ENCODE measurements at regions not wholly inside any gene's neighbourhood (a gene's known extent, or its start where the extent isn't known, plus 50 kb on each side); places are given as distances from the start of the nearest gene placed in this dataset.

- no peak for DNase-seq
Observed at GRCh38 chr5:167503926-167504720, 787.3 kb upstream of the WWC1 start.

DNA sequence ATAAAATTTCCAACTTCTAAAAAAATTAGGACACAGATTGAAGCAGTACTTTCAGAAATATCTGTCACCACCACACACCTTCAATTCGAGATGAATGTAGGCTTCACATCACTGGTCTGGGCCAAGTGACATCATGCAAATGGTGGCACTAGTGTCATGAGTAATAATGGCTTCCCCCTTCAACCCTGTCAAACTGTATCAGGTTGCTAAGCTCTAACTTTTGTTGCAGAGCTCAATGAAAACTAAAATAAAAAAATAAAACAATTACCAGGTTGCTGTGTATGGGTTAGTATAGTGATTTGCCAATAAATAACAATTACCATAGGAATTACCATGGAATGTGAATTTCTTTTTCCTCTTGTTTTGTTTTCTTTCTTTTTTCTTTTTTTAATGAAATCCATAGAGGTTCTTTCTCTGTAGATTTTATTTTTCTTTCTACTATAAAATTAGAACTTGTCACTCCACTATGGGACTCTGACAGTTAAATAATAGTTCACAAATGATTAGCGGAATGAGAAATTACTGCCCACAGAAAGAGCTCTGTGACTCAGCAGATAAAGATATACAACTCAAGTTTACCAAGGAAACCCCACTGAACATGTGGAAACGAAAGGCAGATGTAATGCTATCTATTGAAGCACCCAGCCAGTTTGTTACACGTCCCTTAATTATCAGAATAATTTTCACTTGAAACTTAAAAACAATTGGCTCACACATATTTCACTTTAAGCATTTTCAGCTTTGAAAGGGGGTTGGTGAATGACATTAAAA is 783.8 kb upstream of the WWC1 start:
- DNase-seq: no peak

- no peak for DNase-seq
Observed at GRCh38 chr5:167509076-167509475, 782.4 kb upstream of the WWC1 start.

DNA sequence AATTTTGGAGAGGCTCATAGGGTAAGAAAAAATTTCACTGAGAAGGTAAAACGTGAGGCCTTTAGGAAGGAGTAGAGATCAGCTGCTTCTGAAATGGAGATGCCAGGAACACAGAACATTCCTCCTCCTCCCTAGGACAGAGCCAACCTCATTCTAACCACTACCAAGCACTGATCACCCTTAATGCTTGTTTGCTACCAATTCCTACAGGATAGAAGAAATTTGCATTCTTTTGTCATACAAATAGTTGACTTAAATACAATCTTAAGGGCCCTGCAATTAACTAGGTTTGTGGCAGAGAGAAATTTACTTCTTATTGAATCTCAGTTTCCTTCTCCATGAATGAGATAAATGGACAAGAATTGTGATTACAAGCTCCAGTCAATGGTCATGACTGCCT is 780.2 kb upstream of the WWC1 start:
- DNase-seq: no peak

- DNase-seq: no peak
Observed at GRCh38 chr5:167512111-167512510, 779.3 kb upstream of the WWC1 start.

DNA sequence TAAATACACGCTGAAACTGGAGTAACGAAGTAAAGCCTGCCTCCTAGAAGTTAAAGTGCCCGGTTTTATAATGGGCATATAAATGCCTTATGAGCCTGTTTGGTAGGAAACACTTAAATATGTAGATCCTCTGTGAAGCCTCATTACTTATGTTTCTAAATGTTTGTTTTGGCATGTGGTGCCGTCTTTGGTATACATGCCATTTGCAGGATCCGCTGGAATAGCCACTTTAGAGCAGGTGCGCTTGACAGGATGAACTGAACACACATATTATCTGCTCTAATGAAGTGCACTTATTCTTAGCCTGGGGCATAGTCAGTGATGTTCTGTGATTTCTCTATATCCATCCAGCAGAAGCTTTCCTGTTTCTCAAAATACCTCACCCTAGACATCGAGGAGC is 778.1 kb upstream of the WWC1 start:
- peak; percentile 91 to 98 for DNase-seq

DNA sequence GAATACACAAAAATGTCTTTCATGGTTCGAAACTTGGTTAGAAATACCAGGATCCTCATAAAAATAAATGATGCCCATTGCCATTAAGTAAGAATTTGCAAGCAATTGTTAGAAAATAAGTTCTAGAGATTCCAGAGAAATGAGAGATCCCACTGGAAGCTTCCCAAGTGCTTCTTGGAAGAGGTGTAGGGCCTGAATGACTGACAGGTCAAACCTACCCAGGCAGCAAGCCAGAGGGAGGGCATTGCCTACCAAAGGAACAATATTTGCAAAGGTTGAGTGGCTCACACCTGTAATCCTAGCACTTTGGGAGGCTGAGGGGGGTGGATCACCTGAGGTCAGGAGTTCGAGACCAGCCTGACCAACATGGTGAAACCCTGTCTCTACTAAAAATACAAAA is 777.0 kb upstream of the WWC1 start:
- DNase-seq: no peak

DNA sequence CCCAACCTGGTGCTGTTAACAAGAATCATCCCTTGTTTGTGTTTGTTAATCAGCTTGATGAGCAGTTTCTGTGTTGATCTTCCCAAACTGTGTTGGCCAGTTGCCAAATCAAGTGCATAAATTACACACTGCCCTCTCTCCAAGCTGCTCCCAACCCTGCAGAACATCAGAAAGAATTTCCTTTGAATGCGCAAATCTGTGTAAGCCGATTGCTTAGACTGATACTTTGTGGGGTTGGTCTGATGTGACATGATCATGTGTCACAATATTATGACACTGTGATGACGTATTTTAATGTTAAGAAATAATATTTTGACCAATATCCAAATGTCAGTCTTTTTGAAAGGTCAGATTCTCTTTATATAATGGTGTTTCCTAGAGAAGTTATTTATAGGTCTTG is 766.4 kb upstream of the WWC1 start:
- DNase-seq: peak in 1 of 2 experiments; percentile 38

- DNase-seq: no peak
Observed at GRCh38 chr5:167528651-167529050, 762.8 kb upstream of the WWC1 start.

- no peak for DNase-seq
Observed at GRCh38 chr5:167530548-167530947, 760.9 kb upstream of the WWC1 start.

DNA sequence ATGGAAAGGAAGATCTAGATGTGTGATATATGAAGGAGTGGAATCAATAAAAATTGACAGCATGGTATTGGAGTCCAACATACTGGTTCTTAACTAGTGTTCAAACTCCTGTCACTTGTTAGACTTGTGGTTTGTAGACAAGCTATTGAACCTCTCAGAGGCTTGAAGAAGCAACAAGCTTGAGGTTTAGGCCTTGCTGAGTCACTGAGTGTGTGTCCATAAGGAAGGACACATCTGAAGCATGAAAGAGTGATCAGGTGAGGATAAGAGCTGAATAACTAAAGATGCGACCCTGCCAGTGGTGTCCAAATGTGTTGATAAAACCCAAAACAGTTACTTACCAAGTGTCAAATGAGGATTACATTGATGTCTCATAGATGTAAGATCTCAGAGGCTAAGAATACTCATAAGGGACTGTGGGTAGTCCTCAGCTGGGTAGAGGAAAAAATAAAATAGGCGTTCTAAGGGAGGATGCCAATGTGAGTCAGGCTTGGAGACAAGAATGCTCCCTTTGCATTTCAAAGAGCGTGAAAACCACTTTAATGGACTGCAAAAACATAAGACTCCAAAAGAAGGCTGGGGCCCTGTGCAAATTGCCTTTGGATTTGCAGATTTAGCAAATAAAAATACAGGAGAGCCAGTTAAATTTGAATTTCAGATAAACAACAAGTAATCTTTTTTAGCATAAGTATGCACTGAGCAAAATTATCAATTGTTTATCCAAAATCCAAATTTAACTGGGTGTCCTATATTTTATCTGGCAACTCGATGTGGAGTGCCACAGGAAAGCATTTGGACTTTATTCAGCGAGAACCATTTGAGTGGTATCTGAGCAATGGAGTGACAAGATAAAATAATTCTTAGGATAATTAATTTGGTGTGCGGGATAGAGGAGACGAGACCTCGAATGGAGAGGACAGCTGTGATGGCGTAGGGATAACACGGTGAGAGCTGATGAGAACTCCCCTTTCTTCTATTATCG is 757.3 kb upstream of the WWC1 start:
- DNase-seq: no peak

- no peak for DNase-seq
Observed at GRCh38 chr5:167539747-167540146, 751.7 kb upstream of the WWC1 start.

DNA sequence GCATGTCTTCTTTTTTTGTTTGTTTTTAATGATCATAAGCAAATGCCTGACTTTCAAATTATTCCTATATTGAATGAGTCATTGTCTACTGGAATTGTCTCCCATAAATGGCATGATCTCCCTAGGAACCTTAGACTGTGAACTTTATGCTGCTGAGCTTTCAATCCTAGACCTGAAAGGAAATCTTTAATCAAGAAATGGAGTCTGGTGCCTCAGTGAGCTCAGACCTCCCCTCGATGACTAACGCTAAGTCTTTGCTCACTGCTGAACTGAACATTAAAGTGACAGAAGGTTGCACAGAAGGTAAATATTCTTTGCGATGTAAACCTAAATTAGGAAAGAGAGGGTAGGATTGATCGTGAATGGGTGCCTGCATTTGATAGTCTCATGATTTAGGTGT is 745.2 kb upstream of the WWC1 start:
- DNase-seq: no peak

- no peak for DNase-seq
Observed at GRCh38 chr5:167552356-167552755, 739.1 kb upstream of the WWC1 start.

DNA sequence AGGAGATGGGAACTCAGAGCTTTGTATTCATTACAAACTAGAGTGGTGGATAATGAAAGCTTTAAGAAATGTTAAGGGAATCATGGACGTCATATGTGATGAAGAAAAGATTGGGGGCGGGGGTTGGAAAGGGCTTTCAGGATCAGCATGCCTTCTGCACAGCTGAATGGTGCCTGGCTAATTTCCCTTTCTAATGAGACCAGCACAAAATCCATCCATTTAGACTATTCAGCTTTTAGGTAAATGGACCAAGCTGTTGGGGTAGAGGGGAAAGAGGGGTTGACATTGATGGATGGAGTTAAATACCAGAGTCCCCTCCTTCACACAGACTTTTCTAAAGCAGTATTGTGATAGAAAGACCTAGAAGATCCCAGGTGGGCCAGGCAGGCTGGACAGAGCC is 737.9 kb upstream of the WWC1 start:
- DNase-seq: no peak

GRCh38 chr5:167554564-167555290 is 736.7 kb upstream of the WWC1 start:
- no peak for DNase-seq

- no peak for DNase-seq
Observed at GRCh38 chr5:167555565-167556166, 735.8 kb upstream of the WWC1 start.

GRCh38 chr5:167557359-167557758 is 734.1 kb upstream of the WWC1 start:
- DNase-seq: no peak

DNA sequence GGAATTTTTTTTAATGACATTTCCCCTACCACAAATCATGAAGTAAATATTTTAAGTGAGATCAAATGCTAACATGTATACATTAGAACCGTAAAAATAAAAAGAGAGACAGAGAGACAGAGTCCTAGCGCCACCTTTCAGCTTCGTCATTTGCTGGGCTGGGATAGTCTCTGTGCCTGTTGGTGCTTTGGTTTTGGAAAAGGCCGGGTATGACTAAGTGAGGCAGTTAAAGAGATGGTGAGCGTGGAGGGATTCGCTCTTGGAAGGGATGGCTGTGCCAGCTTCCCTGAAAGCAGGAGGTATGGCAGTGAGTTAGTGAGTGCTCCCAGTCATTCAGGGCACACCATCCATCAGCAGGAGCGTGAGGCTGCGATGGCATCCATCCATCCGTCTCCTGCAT is 729.6 kb upstream of the WWC1 start:
- DNase-seq: no peak

DNA sequence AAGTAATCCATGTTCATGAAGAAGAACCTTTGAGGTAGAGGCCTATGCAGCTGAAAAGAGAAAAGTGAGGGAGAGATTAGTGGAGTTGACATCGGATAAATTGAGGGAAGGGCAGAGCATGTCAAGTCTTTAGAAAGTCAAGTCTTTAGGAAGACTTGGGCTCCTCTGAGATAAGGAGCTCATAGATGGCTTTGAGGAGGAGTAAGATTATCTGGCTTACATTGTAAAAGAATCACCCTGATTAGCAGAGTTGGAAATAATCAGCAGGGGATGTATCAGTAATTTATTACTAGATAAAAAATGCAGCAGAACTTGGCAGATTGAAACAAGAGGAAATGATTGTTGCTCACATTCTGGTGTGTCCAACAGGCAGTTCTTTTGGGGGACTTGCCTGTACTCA is 727.2 kb upstream of the WWC1 start:
- no peak for DNase-seq

DNA sequence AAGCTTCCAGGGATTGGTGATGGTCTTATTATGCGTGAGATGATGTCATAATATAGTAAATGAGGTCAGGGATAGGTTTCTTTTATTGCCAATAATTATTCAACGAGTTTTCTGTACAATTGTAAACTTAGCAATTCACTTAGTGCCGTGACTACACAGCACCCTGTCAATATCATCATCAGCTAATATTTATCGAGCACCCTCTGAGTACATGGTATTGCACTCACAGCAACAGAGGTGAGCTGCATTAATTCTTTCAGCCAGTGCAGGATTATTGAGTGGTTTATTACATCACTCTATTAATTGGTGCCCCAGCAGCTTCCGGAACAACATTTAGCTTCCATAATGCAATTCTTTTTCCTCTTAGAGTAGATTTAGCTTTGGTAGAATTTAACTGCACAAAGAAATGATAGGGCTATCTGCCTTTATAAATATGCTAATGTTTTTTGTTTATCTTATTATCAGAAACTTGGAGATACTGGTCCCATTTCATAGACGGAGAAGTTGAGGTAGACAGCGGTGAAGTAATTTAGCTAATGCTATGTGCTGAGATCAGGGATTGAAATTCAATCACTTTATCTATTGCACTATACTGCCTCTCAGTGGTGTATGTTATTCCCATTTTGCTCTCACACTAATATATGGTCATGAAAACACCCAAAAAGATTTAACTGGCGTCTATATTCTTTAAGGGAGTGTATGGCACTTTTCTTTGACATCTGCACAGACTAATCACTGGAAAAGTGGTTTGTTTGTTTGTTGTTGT is 726.1 kb upstream of the WWC1 start:
- DNase-seq: peak in 1 of 2 experiments; percentile 44

All from NCI-H2081 (cell line).